ENCODE measurements at regions not wholly inside any gene's neighbourhood (a gene's known extent, or its start where the extent isn't known, plus 50 kb on each side); places are given as distances from the start of the nearest gene placed in this dataset.

DNA sequence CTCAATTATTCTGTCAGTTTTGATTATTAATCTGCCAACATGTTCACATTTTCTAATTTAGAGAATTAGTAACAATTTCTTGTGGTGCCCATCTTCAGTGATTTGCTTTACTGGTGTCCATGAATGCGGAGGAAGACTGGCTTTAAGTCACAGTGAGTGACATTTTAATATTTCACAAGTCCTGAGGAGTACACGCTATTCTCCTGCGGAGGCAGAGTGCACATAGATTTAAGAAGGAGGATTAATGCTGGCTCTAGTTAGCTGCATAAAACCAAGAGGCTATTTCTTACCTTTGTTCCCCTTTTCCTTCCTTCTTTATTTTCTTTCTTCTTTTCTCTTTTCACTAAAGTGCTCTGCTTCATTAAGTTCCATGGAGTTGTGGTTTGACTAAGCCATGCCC, 495.2 kb upstream of the IGFBP7 start:
- no peak overlapping the region for H3K4me2 ChIP-seq (ENCODE audit: low read length)
- ChIA-PET CTCF (no interaction called here), POLR2A (ENCODE audit: unreplicated experiment) (no interaction called here)
- intact Hi-C loops (cut with micrococcal nuclease) = no loop called here
- no peak overlapping the region for H3K27ac ChIP-seq (ENCODE audit: low read length)
- peaks cover 66% of the 10 kb centered on the region for H3K27me3 ChIP-seq (ENCODE audit: low read length)
- H3K9ac ChIP-seq (ENCODE audit: low read length) = no peak overlapping the region
- no TSS peak for BruUV-seq (replicated peaks)
- TF ChIP-seq EZH2 (IDR thresholded peaks at IDR 0.05; ENCODE audit: low read length, unreplicated experiment) (no peak), EZH2phosphoT487 (IDR thresholded peaks at IDR 0.05; ENCODE audit: borderline replicate concordance, low read length) (no peak)
- TF ChIP-seq, protein P1, sequence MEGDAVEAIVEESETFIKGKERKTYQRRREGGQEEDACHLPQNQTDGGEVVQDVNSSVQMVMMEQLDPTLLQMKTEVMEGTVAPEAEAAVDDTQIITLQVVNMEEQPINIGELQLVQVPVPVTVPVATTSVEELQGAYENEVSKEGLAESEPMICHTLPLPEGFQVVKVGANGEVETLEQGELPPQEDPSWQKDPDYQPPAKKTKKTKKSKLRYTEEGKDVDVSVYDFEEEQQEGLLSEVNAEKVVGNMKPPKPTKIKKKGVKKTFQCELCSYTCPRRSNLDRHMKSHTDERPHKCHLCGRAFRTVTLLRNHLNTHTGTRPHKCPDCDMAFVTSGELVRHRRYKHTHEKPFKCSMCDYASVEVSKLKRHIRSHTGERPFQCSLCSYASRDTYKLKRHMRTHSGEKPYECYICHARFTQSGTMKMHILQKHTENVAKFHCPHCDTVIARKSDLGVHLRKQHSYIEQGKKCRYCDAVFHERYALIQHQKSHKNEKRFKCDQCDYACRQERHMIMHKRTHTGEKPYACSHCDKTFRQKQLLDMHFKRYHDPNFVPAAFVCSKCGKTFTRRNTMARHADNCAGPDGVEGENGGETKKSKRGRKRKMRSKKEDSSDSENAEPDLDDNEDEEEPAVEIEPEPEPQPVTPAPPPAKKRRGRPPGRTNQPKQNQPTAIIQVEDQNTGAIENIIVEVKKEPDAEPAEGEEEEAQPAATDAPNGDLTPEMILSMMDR (conservative IDR thresholded peaks at IDR 0.05; ENCODE audit: low read depth, low read length) = no peak
- ATAC-seq = no peak
- H3K9me2 ChIP-seq (replicated peaks; ENCODE audit: low read length) = no peaks in the 10 kb centered on the region
- no peak overlapping the region for H3K4me3 ChIP-seq (ENCODE audit: low read length)
- no peaks in the 10 kb centered on the region for H3K79me2 ChIP-seq (ENCODE audit: low read length)
- H3K36me3 ChIP-seq (ENCODE audit: low read depth, low read length) = no peaks in the 10 kb centered on the region
- no peaks in the 10 kb centered on the region for H4K20me1 ChIP-seq (ENCODE audit: low read length)
- no peak for DNase-seq
- H3K9me3 ChIP-seq (ENCODE audit: low read length) = no peaks in the 10 kb centered on the region
- H3F3A ChIP-seq (ENCODE audit: low read length, unreplicated experiment) = no peaks in the 10 kb centered on the region
- H3K4me1 ChIP-seq (ENCODE audit: insufficient read depth, low read length) = no peaks in the 10 kb centered on the region
- no peak overlapping the region for H2AFZ ChIP-seq (ENCODE audit: low read length)

DNA sequence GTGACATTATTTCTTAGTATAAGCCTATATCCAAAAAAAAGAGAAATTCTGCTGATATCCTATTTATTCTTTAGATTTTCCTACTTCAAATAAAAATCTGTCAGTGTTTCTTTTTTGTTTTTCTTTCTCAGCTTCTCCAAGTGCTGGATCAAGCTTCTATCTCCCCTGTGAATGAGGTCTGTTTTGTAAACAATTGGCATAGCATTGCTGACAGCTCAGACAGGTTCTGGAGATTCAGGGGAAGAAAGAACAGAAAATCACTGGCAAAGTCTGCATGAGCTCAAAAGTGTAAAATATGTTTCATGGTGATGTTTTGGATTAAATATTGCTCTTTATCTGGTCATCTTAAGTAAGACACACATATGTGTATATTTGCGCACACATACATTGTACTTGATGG, 492.0 kb upstream of the IGFBP7 start:
- Histone ChIP-seq H3K27me3 (ENCODE audit: low read length) (peaks cover 46% of the 10 kb centered on the region; the same call in 1 of the 2 replicates), H3F3A (ENCODE audit: low read length, unreplicated experiment) (no peaks in the 10 kb centered on the region), H3K27ac (ENCODE audit: low read length) (no peak overlapping the region), H3K36me3 (ENCODE audit: low read depth, low read length) (no peaks in the 10 kb centered on the region), H4K20me1 (ENCODE audit: low read length) (no peaks in the 10 kb centered on the region), H3K9me3 (ENCODE audit: low read length) (no peaks in the 10 kb centered on the region), H3K4me3 (ENCODE audit: low read length) (no peak overlapping the region), H2AFZ (ENCODE audit: low read length) (no peak overlapping the region), H3K79me2 (ENCODE audit: low read length) (no peaks in the 10 kb centered on the region), H3K4me2 (ENCODE audit: low read length) (no peak overlapping the region), H3K9ac (ENCODE audit: low read length) (no peak overlapping the region), H3K4me1 (ENCODE audit: insufficient read depth, low read length) (no peaks in the 10 kb centered on the region), H3K9me2 (replicated peaks; ENCODE audit: low read length) (no peaks in the 10 kb centered on the region)
- ChIA-PET POLR2A (ENCODE audit: unreplicated experiment) (no interaction called here), CTCF (no interaction called here)
- intact Hi-C loops (cut with micrococcal nuclease) = no loop called here
- no TSS peak for BruUV-seq (replicated peaks)
- no peak for ATAC-seq
- no peak for TF ChIP-seq EZH2 (IDR thresholded peaks at IDR 0.05; ENCODE audit: low read length, unreplicated experiment)
- no peak for DNase-seq

DNA sequence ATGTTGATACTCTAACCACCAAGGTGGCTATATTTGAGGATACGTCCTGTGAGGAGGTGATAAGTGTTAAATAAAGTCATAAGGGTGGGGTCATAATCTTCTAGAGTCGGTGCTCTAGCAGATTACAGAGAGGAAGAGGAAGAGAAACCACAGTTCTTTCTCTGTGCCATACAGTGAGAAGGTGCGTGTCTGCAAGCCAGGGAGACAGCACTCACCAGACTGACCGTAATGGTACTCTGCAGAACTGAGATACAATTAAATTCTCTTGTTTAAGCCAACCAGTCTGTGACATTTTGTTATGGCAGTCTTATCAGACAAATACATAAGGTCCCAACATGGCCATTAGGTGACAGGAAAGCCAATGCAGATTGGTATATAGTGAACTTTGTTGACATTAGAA, 480.9 kb upstream of the IGFBP7 start:
- TF ChIP-seq EZH2phosphoT487 (IDR thresholded peaks at IDR 0.05; ENCODE audit: borderline replicate concordance, low read length) (no peak), EZH2 (IDR thresholded peaks at IDR 0.05; ENCODE audit: low read length, unreplicated experiment) (no peak)
- TF ChIP-seq, protein P1 (conservative IDR thresholded peaks at IDR 0.05; ENCODE audit: low read depth, low read length) = no peak
- Histone ChIP-seq H3K4me2 (ENCODE audit: low read length) (no peak overlapping the region), H3F3A (ENCODE audit: low read length, unreplicated experiment) (no peaks in the 10 kb centered on the region), H3K4me3 (ENCODE audit: low read length) (no peak overlapping the region), H2AFZ (ENCODE audit: low read length) (no peak overlapping the region), H3K36me3 (ENCODE audit: low read depth, low read length) (no peaks in the 10 kb centered on the region), H3K4me1 (ENCODE audit: insufficient read depth, low read length) (no peaks in the 10 kb centered on the region), H3K27me3 (ENCODE audit: low read length) (0 out of 2 replicates have a peak, but pooled peaks cover 11% of the 10 kb centered on the region), H4K20me1 (ENCODE audit: low read length) (no peaks in the 10 kb centered on the region), H3K9me2 (replicated peaks; ENCODE audit: low read length) (no peaks in the 10 kb centered on the region), H3K27ac (ENCODE audit: low read length) (no peak overlapping the region), H3K79me2 (ENCODE audit: low read length) (no peaks in the 10 kb centered on the region), H3K9me3 (ENCODE audit: low read length) (no peaks in the 10 kb centered on the region), H3K9ac (ENCODE audit: low read length) (no peak overlapping the region)
- no TSS peak for BruUV-seq (replicated peaks)
- CTCF ChIA-PET = no interaction called here
- intact Hi-C loops (cut with micrococcal nuclease) = no loop called here
- no peak for DNase-seq
- no peak for ATAC-seq
- POLR2A ChIA-PET (ENCODE audit: unreplicated experiment) = no interaction called here

Measured in PC-3 (cell line).